Stromal cell of bone marrow (primary cell): ENCODE measurements at regions not wholly inside any gene's neighbourhood (a gene's known extent, or its start where the extent isn't known, plus 50 kb on each side); places are given as distances from the start of the nearest gene placed in this dataset.

ENCODE experiments used
- DNase-seq: peaks from one replicate; pipeline ENCODE4 v3.0.0-alpha.2; 2012; ENCODE audit warnings: low read depth

DNA sequence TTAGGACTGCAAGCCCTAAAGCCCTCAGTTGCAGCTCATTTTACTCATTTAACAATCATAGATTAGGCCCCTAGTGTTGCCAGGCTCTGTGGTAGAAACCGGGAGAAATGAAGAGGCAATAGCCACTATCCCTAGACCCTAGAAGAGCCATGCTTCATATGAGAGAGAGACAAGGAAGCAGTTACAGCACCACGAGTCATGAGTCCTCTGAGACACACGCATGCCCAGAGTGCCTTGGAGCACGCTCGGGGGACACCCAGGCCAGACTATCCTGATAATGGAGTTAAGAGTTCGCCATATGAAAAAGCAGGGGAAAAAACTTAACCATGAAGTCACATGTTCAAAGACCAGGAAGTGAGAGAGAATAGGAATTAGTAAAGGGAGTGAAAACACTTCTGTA, 321.5 kb upstream of the PKDCC start:
- no peak for DNase-seq

DNA sequence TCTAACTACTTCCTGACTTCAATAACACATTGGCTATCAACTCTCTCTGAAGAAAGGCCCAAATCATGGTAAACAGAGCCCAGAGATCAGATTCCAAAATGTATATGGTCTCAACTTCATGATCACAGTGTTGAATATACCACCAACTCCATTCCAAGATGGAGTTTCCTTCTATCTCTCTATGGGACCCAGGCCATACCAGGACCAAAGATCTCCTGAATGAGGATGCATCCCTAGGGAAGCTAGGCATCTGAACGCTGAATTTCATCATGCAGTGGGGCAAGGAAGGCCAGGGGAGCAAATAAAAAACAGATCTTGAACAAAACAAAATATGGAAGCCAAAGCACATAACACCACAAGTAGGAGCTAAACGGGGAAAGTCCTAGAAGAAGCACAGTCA, 320.7 kb upstream of the PKDCC start:
- DNase-seq, result no peak

DNA sequence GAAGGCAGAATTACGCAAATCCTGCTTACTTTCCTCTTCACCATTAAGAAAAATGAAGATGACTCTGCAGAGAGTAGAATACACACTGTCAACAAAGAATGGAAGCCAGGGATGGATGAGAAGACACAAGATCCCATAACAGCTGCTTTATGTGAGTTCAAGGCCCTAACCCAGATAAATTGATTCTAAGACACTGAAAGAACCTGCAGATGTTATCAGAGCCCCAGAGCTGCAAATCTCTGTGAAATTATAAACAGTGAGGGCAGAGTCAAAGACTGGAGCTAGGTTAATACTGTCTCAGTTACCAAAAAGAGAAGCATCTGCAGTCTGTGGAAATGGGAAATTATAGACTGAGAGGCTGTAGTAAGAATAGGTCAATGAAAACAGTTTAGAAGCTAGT, 320.1 kb upstream of the PKDCC start:
- DNase-seq, result no peak

DNA sequence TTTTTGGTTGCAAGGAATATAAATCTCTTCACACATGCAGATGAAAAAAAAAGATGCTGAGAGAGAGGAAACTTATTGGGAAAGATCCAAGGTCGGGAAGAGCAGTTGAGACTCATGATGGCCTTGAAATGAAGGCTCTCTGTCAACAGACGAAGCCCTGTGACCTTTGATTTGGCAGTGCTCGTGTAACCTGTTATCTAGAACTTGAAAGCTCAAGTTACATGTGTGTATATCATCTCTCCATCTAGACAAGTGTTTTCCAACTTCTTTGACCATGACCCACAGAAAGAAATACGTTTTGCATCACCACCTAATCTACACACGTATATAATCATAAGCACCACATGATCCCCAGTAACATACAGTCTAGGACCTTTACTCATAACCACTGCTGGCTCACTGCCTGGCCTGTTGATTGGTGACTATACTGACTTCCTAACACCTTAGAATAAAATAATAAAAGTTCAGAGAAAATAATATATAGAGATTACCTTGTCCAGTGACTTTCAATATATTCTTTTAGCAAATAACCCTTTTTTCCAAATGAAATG, 319.0 kb upstream of the PKDCC start:
- DNase-seq, result no peak

DNA sequence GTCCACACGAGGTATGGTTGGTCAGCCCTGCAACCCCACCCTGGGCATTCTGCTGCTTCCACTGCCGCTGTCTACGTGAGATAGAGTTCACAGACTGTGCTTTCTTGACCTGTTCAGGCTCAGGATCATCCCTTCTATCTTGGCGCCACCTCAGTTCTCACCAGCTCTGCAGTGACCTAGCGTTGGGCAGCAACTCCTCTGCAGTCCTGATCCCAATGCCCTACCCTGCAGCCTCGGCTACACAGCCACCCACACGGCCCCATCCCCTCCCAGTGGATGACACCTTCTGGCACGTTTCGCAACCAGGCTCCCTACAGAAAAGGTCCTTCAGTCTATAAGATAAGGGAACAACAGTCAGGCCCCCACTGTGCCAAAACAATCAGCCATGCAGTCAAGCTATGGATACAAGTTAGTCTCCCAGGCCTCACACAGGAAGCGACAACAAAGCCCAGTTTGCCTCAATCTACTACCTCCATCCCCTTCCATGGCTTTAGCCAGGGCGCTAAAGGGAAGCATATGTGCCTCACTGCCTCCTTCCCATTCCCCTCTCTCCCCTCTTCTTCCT, 317.9 kb upstream of the PKDCC start:
- no peak for DNase-seq

DNA sequence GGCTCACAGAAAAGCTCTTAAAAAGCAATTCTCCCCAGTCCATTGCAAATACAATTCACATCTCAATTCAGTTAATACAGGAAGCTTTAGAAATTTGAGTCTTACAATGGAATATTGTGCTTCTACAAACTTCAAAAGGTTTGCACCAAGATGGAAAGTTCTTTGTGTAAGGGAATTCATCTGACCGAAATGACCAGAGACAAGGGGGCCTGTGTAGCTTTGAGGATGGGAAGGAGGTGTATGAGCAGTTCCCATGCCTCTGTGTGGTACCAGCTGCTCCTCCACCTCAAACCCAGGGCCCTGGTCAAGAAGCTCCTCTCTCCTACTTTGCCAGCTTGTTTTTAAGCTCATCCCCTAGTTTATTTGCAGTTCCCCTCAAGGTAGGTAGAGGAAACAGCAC, 312.8 kb upstream of the PKDCC start:
- no peak for DNase-seq

DNA sequence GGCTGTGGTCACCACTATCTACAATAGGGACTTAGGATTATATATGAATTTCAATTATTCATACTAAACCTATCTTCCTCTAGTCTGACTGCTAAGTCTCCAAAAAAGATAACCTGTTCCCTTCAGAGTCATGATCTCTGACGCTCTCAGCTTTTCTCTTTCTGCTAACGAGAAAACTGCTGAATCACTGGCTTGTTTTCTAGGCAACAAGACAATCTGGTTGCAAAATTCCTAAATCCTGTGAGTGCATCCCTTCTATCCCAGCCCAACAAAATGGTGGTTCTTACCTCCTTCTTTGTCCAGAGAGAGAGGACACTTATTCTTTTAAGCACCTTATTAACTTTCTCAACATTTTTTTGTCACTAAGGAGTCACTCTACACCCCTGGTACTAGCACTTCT, 312.3 kb upstream of the PKDCC start:
- no peak for DNase-seq

DNA sequence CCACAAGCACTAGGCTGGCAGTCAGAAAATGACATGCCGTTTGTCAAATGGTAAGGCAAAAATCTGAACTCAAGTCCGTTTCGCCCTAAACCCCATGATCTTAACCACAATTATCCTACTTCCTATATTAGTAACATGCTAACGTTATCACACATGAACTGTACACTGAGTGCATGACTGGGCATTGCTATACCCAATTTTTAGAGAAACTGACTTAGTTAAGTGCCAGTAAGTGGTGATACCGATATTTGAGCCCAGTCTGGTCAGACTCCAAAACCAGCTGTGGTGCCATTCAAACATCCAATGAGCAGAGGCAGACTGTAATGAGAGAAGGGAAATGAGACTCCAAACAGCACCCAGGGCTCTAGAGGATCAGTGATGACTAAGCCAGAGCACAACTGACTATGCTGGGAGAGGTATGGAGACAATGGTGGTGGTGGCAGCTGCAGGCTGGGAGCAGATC, 311.7 kb upstream of the PKDCC start:
- DNase-seq, result peak; percentile 82

DNA sequence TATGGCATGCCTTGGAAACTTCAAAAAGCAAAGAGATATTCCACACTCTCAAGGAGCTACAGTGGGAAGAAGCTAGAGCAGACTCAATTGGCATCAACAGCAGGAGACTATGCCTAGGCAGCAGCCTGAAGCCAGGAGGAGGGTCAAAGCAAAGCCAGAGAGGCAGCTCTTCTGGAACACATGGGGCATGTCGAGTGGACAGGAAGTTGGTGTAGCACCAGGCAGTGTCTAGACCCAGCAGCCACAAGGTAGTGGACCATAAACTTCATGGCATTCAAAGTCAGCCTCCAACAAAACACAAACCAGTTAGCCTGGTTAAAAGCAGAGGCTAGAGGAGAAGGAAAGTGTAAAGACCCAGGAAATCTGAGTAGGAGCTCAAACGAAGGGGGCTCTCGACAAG, 311.2 kb upstream of the PKDCC start:
- no peak for DNase-seq

DNA sequence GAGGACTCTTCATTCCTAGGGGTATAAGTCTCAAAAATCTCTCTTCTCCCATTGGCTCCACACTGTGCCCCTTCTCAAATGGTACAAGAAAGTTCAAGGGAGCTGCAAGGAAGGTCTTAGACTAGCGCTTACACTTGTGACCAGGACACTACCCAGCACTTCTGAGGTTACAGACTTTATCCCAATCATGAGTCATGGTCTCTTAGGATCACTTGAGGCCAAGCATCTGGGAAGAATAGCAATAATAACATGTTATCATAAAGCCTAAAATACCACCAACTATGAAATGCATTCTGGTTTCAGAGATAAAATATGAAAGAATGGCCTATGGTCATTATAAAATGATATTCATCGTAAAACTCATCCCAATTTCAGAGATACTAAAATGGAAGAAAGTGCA, 309.9 kb upstream of the PKDCC start:
- DNase-seq, result peak; percentile 74

DNA sequence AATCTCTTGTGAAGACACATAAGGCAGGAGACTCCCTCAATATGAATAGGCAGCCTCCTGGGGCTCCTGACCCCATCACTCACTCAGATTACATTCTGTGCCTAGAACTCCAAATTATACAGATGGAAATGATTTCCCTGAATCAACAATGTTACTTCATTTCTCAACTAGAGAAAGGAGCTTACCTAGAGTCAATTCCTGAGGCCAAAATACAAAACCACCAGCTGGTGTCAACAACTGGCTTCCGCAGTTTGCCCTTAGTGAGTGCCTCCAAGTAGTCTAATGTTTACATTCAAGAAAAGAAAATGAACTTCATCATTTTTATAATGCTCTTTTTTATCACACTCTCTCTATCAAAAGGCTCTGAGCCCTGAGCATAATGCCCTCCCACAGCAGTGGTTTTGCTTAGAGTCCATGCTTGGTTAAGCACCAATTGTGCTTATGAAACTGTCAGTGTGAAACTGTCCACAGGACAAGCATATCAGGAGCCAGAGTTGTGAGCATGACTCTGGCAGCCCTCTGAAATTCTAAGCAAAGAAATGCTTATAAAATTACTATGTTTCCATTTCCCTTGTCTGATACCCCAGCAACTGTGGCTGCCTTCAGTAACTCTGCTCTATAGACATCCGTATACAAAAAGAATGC, 305.7 kb upstream of the PKDCC start:
- DNase-seq, result no peak

DNA sequence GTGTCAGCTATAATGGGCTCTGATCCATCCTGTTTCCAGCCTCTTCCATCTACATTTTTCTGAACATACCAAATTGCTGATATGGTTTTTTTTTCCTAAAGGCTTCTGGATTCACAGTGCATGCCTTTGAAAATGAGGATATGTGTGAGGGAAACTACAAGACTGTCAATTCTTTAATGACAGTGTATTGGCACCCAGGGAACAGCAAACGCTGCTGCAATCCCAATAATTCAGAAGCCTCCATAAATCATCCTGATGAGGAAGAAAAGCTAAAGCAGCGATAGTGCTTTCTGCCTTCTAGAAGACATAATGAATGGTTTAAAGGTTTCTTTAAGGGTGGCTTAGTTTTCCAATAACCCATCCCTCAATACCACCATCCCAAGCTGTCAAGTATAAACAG, 304.5 kb upstream of the PKDCC start:
- no peak for DNase-seq

DNA sequence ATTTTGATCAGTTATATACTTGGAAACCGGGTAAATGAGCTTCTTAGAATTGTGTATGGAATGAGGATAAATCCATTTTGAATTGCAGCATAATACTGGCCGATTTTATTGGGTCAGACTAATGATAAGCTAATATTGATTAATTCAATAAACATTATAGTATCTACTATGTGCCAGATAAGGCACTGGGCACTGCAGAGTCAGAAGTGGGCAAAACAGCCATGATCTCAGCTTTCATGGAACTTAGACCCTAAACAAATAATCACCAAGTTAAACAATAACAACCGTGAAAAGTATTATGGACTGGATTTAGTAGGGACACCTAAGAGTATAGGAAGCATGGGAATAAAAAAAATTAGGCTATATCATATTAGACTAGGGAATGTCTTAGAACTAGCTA, 297.0 kb upstream of the PKDCC start:
- DNase-seq, result no peak

DNA sequence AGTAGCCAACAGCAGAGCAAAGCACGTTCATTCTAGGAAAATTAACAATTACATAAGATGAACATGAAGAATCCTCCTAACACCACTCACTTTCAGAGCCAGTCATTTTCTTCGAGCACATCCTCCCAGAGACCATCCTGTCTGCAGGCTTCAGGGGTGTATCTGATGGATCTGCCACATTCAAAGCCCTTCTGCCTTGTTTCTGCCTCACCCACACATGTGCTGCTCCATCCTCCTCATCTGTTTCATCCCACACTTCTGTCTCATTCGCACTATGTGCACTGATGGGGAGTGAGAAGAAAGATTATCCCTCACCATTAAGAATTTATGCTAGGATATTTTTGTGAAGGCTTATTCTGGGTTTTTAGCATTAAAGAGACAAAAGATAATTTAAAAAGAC, 287.9 kb upstream of the PKDCC start:
- no peak for DNase-seq

DNA sequence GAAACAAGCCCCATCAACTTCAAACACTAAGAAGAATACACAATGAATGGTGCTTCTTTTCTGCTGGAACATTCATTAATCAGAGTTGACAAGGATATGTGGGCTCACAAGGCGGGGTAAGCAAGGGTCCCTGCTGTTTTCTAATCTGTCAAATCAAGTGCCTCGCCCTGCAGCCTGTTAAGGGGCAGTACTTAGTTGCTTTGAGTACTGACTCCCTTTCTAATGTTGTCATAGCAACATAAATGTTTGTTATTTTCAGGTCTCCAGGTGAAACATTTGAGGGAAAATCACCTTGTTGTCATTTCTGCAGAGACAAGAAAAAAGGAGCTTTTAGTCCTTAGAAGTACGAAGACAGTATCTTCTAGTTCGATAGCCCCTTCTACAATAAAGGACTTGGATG, 284.7 kb upstream of the PKDCC start:
- no peak for DNase-seq

DNA sequence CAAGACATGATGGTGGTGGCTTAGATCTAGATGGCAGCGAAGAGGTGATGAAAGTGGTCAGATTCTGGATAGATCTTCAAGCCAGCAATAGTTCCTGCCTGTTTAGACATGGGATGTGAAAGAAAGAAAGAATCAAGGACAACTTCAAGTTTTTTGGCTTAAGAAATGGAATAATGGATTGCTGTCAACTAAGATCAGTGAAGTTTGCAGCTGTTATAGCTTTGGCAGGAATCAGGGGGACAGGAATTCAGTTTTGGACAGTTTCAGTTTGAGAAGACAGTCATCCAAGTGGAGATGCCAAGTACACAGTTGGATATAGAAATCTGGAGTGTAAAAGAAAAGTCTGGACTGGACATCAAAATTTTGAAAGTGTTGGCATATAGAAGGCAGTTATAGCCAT, 283.7 kb upstream of the PKDCC start:
- DNase-seq, result no peak

DNA sequence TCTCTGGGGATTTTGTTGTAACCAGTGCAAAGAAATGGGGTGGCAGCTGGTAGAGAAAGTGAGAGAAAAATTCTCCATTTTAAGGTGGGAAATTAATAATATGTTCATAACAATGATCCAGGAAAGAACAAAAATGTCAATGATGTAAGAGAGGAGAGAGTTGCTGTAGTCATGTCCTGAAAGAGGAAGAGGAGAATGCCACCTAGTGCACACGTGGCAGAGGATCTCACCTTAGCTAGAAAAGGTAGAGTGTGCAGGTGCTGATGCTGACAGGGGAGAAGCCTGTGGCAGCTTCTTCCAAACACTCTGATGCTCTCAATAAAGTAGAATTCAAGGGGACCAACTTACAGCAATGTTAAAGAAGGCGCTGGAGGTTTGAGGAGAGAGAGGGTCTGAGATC, 282.9 kb upstream of the PKDCC start:
- no peak for DNase-seq

DNA sequence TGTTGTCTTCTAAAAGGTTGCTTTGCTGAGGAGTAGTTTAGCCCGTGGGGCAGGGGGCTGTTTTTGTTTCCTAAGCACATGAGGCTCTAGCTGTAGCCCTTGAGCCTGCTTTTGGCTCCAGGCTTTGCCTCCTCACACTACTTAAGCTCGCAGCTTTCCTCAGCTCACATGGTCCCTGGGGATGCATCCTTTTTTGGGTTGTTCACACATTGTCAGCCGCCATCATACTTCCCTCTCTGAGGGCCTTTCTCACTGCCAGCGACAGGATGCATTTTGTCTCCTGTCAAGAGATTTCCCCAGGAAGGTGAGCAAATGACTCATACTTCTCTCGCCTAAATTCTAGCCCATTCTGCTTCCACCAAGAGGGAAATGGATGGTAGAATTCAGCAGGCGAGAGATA, 279.5 kb upstream of the PKDCC start:
- DNase-seq, result no peak

DNA sequence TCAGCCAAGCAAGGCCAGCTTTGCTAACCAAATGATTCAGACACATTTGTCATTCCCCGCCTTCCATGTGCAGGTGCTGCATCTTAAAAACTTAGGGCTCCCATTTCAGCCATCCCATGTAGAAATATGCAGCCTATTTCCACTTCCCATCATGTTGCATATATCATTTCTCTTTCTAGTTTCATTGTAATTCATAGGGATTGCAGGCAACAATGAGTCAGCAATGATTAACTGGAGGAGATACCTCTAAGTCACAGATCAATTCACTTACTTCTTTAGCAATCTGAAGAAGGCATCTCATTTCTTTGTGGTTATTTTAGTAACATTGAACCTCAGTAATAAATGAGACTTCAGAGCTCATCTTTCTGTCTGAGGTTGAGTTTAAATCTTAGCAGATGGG, 276.1 kb upstream of the PKDCC start:
- no peak for DNase-seq

DNA sequence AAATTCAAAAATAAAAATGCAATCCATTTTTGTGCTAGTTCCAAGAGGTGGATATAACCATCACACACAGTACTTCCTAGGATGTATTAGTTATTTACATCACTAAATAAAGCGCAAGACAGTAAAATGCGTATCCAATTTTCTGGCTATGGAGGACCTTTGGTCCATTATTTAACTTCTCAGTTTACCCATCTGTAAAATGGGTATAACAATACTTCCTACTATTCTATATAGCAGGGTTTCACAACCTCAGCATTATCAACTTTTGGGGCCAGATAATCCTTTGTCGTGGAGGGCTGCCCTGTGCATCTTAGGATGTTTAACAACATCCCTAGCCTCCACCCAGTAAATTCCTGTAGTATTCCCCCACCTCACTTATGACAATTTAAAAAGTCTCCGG, 275.1 kb upstream of the PKDCC start:
- DNase-seq, result no peak

DNA sequence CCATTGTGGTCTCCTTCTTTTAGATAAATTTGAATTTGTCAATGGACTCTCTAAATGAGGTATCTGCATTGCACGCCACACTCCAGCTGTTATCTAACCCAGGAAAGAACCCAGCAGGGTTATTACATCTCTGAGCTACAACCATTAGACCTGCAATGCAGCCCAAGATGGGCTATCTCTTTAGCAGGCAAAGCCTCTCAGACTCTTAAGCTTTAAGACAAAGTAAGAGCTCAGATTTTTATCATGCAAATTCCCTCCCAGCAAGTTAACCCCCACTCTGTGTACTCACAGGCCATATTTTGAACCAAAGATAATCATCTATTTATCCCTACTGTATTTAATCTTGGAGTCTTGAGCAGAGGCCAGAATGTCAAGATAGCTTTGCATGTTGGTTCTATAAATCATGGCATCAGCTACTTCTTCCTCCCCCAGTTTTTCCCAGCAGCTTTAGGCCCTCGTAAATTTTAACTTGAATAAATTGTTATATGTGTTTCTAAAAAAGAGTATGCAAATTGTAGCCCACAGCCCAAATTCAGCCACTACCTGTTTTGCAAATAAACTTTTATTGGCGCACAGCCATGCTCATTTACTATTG, 273.7 kb upstream of the PKDCC start:
- no peak for DNase-seq

DNA sequence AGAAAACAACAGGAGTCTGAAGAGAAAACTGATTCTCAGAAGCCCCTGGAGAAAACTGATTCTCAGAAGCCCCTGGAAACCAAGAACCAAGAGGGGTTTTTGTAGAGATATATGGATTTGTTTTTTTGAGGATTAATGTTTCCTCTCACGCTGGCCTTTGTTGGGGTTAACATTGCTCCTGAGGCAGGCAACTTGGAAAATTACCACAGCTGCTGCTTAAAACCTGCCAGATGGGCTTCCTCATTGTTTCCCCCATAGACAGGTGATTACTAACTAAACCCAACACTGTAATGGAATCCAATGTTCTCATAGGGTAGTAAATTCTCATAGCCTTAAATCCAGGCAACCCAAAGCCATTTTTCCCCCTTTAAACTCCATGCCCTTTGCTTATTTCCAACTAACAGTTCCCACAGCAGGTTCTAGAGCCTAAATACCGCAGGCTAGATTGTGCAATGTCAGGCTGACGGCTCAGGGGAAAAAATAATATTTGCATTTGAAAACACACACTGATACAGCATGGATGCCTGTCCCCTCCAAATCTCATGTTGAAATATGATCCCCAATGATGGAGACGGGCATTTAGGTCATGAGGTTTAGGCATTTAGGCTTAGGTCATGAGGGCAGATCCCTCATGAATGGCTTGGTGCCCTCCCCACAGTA, 272.3 kb upstream of the PKDCC start:
- DNase-seq, result no peak

DNA sequence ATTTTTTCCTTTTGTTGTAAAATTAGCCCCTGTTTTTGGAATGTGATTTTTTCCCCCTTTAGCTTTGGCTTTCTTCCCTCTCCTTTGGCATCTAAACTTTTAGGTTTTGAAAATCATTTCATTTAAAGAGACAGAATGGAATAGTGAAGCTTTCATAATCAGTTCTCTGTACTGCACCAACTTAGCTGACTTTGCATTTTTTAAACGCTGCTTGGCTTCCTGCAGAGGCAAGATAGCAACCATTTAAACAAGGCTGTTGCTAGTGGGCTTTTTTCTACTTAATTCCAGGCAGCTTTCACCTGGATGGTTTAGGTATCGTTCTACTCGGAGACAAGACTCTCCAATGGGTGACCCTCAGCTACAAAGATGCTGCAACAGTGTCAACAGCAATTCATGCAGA, 267.9 kb upstream of the PKDCC start:
- no peak for DNase-seq
